ENCODE measurements at regions not wholly inside any gene's neighbourhood (a gene's known extent, or its start where the extent isn't known, plus 50 kb on each side); places are given as distances from the start of the nearest gene placed in this dataset.

DNA sequence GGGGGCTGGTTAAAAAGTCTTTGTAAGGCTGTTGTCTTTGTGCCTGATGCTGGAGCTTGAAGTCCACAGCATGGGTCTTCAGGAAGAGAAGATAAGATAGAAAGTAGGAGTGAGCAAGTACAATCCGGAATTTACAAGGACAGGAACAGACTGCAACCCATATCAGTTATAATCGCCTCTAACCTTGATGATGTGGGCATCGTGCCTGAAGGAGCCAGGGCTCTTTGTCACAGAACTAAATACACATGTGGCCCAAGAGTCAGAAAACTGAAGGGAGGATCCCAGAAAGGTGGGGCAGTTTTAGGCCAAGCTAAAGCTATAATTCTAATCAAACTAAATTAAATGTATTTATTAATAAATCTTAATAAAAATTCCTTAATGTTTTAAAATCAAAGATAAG, 132.2 kb downstream of the TMCO5A start:
- TF ChIP-seq EP300 (IDR thresholded peaks at IDR 0.05; ENCODE audit: borderline replicate concordance) (no peak), YY1 (IDR thresholded peaks at IDR 0.05; ENCODE audit: low read depth) (no peak), TAF1 (IDR thresholded peaks at IDR 0.05; ENCODE audit: low read depth) (no peak), RAD21 (IDR thresholded peaks at IDR 0.05; ENCODE audit: low read depth) (no peak), NFIC (IDR thresholded peaks at IDR 0.05) (no peak), CEBPB (IDR thresholded peaks at IDR 0.05) (no peak), EGR1 (IDR thresholded peaks at IDR 0.05) (no peak), TCF12 (IDR thresholded peaks at IDR 0.05; ENCODE audit: low read depth) (no peak)
- TF ChIP-seq, protein P1, sequence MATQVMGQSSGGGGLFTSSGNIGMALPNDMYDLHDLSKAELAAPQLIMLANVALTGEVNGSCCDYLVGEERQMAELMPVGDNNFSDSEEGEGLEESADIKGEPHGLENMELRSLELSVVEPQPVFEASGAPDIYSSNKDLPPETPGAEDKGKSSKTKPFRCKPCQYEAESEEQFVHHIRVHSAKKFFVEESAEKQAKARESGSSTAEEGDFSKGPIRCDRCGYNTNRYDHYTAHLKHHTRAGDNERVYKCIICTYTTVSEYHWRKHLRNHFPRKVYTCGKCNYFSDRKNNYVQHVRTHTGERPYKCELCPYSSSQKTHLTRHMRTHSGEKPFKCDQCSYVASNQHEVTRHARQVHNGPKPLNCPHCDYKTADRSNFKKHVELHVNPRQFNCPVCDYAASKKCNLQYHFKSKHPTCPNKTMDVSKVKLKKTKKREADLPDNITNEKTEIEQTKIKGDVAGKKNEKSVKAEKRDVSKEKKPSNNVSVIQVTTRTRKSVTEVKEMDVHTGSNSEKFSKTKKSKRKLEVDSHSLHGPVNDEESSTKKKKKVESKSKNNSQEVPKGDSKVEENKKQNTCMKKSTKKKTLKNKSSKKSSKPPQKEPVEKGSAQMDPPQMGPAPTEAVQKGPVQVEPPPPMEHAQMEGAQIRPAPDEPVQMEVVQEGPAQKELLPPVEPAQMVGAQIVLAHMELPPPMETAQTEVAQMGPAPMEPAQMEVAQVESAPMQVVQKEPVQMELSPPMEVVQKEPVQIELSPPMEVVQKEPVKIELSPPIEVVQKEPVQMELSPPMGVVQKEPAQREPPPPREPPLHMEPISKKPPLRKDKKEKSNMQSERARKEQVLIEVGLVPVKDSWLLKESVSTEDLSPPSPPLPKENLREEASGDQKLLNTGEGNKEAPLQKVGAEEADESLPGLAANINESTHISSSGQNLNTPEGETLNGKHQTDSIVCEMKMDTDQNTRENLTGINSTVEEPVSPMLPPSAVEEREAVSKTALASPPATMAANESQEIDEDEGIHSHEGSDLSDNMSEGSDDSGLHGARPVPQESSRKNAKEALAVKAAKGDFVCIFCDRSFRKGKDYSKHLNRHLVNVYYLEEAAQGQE (IDR thresholded peaks at IDR 0.05; ENCODE audit: low read depth): no peak
